ENCODE measurements at regions not wholly inside any gene's neighbourhood (a gene's known extent, or its start where the extent isn't known, plus 50 kb on each side); places are given as distances from the start of the nearest gene placed in this dataset.

- ATAC-seq (ENCODE audit: low FRiP score in 2 of 2) (no peak), DNase-seq (no peak)
- Histone ChIP-seq H3K27ac (no peak overlapping the region), H3K9me3 (no peaks in the 10 kb centered on the region), H3K4me3 (no peak overlapping the region), H3K36me3 (no peaks in the 10 kb centered on the region), H3K27me3 (no peaks in the 10 kb centered on the region), H3K4me1 (peaks cover 0 to 6% (median 0%) of the 10 kb centered on the region in 4 donors)
- no peak for TF ChIP-seq POLR2AphosphoS5 (IDR thresholded peaks at IDR 0.05)
- TF ChIP-seq EP300 (IDR thresholded peaks at IDR 0.05), result no peak
- no peak for TF ChIP-seq POLR2A (IDR thresholded peaks at IDR 0.05)
- TF ChIP-seq CTCF (IDR thresholded peaks at IDR 0.05), result no peak
- WGBS, 2 donors, result 59 to 78% methylated on average over 3 of the region's 3 CpGs
These were observed 144.0 kb upstream of the MKLN1 start for GRCh38 chr7:131183611-131184119.

DNA sequence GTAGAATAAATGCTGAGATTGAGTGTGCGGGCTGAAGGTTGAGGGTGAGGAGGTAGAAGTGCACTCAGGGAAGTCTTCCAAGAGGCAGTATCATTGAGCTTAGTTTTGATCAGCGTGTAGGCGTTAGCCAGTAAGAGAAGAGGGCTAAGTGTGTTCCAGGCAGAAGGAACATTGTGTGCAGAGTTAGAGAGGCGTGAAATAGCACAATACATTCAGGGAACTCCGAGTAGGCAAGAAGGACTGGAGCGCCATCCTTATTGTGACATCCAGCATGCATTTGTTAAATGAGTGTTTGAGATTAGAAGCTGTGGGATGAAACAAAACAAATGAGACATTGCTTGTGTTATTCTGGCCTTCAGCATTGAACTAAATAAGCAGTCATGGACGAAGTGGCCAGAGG lies 140.9 kb upstream of the MKLN1 start:
- peak in 1 of 2 donors; percentile 67 for DNase-seq
- Histone ChIP-seq H3K9me3 (no peaks in the 10 kb centered on the region), H3K4me3 (no peak overlapping the region), H3K27ac (peak overlapping the region in 2 of 4 donors; percentile 65 to 74), H3K27me3 (no peaks in the 10 kb centered on the region), H3K36me3 (no peaks in the 10 kb centered on the region), H3K4me1 (peaks cover 0 to 7% (median 0%) of the 10 kb centered on the region in 4 donors)
- WGBS, 2 donors, result 83 to 85% methylated on average over 7 of the region's 7 CpGs
- TF ChIP-seq EP300 (IDR thresholded peaks at IDR 0.05), result peak in 2 of 4 donors; percentile 49 to 98
- peak in 1 of 4 donors; percentile 18 for TF ChIP-seq POLR2A (IDR thresholded peaks at IDR 0.05)
- TF ChIP-seq POLR2AphosphoS5 (IDR thresholded peaks at IDR 0.05), result peak; percentile 34 to 53
- no peak for TF ChIP-seq CTCF (IDR thresholded peaks at IDR 0.05)
- ATAC-seq (ENCODE audit: low FRiP score in 2 of 2), result peak in 1 of 2 donors; percentile 77

DNA sequence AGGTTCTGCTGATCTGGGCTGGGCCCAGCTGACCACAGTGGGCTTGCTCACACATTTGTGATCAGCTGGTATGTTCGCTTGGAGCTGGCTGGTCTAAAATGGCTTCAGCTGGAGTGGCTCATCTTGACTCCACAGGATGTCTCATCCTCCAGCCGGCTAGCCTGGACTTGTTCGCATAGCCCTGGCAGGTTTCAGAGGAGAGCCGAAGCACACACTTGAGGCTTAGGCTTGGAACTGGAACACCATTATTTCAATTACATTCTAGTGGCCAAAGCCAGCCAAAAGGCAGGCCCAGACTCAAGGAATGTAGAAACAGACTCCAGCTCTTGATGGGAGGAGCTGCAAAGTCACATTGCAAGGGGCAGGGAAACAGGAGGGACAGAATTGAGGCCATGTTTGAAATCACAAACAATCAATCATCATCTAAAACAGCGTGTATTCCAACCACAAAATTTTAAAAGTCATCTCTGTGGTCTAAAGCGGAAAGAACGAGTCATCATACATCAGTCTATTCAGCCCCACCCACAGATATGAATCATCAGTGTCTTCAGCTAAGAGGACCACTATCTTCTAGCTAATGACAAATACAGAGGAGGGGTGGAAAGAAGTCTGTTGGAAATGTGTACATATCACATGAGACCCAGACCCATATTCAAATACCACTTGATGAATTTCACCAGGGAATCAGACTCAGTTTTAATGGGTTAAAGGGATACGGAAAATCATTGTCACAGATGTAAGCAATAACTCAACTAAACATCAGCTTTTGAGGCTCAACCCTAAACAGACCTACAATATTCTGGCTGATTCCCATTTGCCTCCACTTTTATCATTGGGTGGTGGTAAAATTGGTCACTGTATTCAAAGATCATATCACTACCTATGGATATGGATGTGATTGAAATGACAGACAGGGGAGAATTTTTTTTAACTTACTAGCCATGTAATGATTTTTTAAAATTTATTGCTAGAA lies 139.0 kb upstream of the MKLN1 start:
- Histone ChIP-seq H3K36me3 (no peaks in the 10 kb centered on the region), H3K9me3 (no peaks in the 10 kb centered on the region), H3K4me1 (peaks cover 0 to 7% (median 0%) of the 10 kb centered on the region in 4 donors), H3K27me3 (no peaks in the 10 kb centered on the region), H3K27ac (peak overlapping the region in 2 of 4 donors; percentile 65 to 74), H3K4me3 (no peak overlapping the region)
- DNase-seq (peak in 1 of 2 donors; percentile 27), ATAC-seq (ENCODE audit: low FRiP score in 2 of 2) (peak; percentile 49 to 92)
- WGBS, 2 donors, result 68 to 72% methylated on average over 6 to 8 of the region's 8 CpGs
- peak in 1 of 2 donors; percentile 43 for TF ChIP-seq POLR2AphosphoS5 (IDR thresholded peaks at IDR 0.05)
- TF ChIP-seq POLR2A (IDR thresholded peaks at IDR 0.05), result no peak
- no peak for TF ChIP-seq CTCF (IDR thresholded peaks at IDR 0.05)

DNA sequence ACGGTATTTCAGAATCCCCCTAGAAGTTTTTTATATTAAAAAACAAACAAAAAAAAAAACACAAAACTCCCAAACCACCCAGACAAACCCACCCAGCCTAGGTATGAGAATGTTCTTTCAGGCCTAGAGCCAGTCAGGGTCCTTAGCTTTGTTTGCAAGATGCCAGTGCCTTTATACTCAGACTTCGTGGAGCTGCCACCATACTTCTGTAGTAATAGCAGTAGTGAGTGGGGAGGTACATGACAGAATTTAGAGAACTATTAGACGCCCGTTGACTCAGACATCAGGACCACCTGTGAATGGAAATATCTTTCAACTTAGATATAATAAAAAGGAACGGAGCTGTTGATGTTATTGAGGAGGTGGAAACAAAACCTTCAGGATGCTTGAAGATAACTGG lies 138.2 kb upstream of the MKLN1 start:
- Histone ChIP-seq H3K36me3 (no peaks in the 10 kb centered on the region), H3K4me3 (no peak overlapping the region), H3K4me1 (peaks cover 0 to 7% (median 0%) of the 10 kb centered on the region in 4 donors), H3K27ac (no peak overlapping the region), H3K9me3 (no peaks in the 10 kb centered on the region), H3K27me3 (no peaks in the 10 kb centered on the region)
- DNase-seq, result no peak
- TF ChIP-seq EP300 (IDR thresholded peaks at IDR 0.05) (no peak), POLR2AphosphoS5 (IDR thresholded peaks at IDR 0.05) (no peak), POLR2A (IDR thresholded peaks at IDR 0.05) (no peak), CTCF (IDR thresholded peaks at IDR 0.05) (no peak)
- ATAC-seq (ENCODE audit: low FRiP score in 2 of 2), result no peak
- 80 to 90% methylated on average over 5 of the region's 5 CpGs for WGBS, 2 donors

Data from upper lobe of left lung (tissue), 6 donors.